HepG2 (cell line): ENCODE measurements at regions not wholly inside any gene's neighbourhood (a gene's known extent, or its start where the extent isn't known, plus 50 kb on each side); places are given as distances from the start of the nearest gene placed in this dataset.

Source experiments
- CTCF ChIP-seq: sonication (generic); formaldehyde crosslinking; IDR thresholded peaks from 2 replicates; pipeline ENCODE4 v1.5.0; 2020; ENCODE audit warnings: mild to moderate bottlenecking, missing genetic modification reagents, moderate library complexity
- KLF13 ChIP-seq: sonication (generic); formaldehyde crosslinking; IDR thresholded peaks from 2 replicates; pipeline ENCODE4 v1.4.0; 2020; ENCODE audit warnings: mild to moderate bottlenecking, missing genetic modification reagents
- KLF16 ChIP-seq, 2 experiments: sonication (generic) in 1 of 2; formaldehyde crosslinking in 1 of 2; IDR thresholded peaks; 2 replicates each; pipeline versions ENCODE4 v1.6.1 to v1.8.0; 2016 to 2023; ENCODE audit warnings: missing genetic modification reagents in 2 of 2, missing compliant biosample characterization in 1 of 2
- MTERF4 ChIP-seq: sonication (generic); formaldehyde crosslinking; IDR thresholded peaks from 2 replicates; pipeline ENCODE4 v1.8.0; 2023; ENCODE audit warnings: mild to moderate bottlenecking, missing genetic modification reagents
- ZBTB21 ChIP-seq: sonication (generic); formaldehyde crosslinking; IDR thresholded peaks from 2 replicates; pipeline ENCODE4 v1.4.0; 2020; ENCODE audit warnings: missing genetic modification reagents
- ZNF274 ChIP-seq: sonication (generic); formaldehyde crosslinking; IDR thresholded peaks from 2 replicates; pipeline ENCODE4 v1.5.1; 2020; ENCODE audit warnings: mild to moderate bottlenecking, missing genetic modification reagents
- ZNF543 ChIP-seq: sonication (generic); formaldehyde crosslinking; IDR thresholded peaks from 2 replicates; pipeline ENCODE4 v1.4.0; 2020; ENCODE audit warnings: mild to moderate bottlenecking, missing genetic modification reagents
- TF ChIP-seq, protein P1 (sequence below): sonication (generic); formaldehyde crosslinking; IDR thresholded peaks from 2 replicates; pipeline ENCODE4 v1.4.0; 2020; ENCODE audit warnings: missing genetic modification reagents, borderline replicate concordance
- TF ChIP-seq, protein P2 (sequence below): sonication (generic); formaldehyde crosslinking; conservative IDR thresholded peaks from 2 replicates; pipeline ENCODE4 v1.4.0; 2020; ENCODE audit warnings: missing genetic modification reagents

- TF ChIP-seq ZNF274 (CRISPR knock-in tag) (no peak), ZNF543 (CRISPR knock-in tag) (no peak), KLF13 (CRISPR knock-in tag) (no peak), KLF16 (CRISPR knock-in tag; IDR thresholded peaks at IDR 0.05) (no peak), CTCF (CRISPR knock-in tag) (no peak), ZBTB21 (CRISPR knock-in tag) (no peak), MTERF4 (CRISPR knock-in tag) (no peak)
- TF ChIP-seq, protein P1, sequence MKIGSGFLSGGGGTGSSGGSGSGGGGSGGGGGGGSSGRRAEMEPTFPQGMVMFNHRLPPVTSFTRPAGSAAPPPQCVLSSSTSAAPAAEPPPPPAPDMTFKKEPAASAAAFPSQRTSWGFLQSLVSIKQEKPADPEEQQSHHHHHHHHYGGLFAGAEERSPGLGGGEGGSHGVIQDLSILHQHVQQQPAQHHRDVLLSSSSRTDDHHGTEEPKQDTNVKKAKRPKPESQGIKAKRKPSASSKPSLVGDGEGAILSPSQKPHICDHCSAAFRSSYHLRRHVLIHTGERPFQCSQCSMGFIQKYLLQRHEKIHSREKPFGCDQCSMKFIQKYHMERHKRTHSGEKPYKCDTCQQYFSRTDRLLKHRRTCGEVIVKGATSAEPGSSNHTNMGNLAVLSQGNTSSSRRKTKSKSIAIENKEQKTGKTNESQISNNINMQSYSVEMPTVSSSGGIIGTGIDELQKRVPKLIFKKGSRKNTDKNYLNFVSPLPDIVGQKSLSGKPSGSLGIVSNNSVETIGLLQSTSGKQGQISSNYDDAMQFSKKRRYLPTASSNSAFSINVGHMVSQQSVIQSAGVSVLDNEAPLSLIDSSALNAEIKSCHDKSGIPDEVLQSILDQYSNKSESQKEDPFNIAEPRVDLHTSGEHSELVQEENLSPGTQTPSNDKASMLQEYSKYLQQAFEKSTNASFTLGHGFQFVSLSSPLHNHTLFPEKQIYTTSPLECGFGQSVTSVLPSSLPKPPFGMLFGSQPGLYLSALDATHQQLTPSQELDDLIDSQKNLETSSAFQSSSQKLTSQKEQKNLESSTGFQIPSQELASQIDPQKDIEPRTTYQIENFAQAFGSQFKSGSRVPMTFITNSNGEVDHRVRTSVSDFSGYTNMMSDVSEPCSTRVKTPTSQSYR (CRISPR knock-in tag), result no peak
- TF ChIP-seq, protein P2, sequence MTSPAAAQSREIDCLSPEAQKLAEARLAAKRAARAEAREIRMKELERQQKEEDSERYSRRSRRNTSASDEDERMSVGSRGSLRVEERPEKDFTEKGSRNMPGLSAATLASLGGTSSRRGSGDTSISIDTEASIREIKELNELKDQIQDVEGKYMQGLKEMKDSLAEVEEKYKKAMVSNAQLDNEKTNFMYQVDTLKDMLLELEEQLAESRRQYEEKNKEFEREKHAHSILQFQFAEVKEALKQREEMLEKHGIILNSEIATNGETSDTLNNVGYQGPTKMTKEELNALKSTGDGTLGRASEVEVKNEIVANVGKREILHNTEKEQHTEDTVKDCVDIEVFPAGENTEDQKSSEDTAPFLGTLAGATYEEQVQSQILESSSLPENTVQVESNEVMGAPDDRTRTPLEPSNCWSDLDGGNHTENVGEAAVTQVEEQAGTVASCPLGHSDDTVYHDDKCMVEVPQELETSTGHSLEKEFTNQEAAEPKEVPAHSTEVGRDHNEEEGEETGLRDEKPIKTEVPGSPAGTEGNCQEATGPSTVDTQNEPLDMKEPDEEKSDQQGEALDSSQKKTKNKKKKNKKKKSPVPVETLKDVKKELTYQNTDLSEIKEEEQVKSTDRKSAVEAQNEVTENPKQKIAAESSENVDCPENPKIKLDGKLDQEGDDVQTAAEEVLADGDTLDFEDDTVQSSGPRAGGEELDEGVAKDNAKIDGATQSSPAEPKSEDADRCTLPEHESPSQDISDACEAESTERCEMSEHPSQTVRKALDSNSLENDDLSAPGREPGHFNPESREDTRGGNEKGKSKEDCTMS (CRISPR knock-in tag), result no peak
Measured at GRCh38 chr5:155746367-155747038, 580.5 kb upstream of the SGCD start.
